Left ventricle myocardium inferior (tissue), 1 donor: ENCODE measurements at regions not wholly inside any gene's neighbourhood (a gene's known extent, or its start where the extent isn't known, plus 50 kb on each side); places are given as distances from the start of the nearest gene placed in this dataset.
"Not testable (repeated sequence)": the region's sequence is repeated elsewhere in the genome, so short reads cannot be mapped to it uniquely, and the experiment has no call there.

Experiments used
- DNase-seq: peaks from one replicate; pipeline ENCODE4 v3.0.0-alpha.2; 2020
- H3K27ac ChIP-seq: fragments of 200-600 bp; replicated peaks from 2 replicates; pipeline ENCODE4 v1.8.0; 2021
- H3K27me3 ChIP-seq: fragments of 200-600 bp; 2 replicates; pipeline ENCODE4 v1.8.0; 2021; ENCODE audit warnings: low read depth
- H3K36me3 ChIP-seq: fragments of 200-600 bp; 2 replicates; pipeline ENCODE4 v1.8.0; 2021
- H3K4me1 ChIP-seq: fragments of 200-600 bp; 2 replicates; pipeline ENCODE4 v1.8.0; 2021
- H3K4me3 ChIP-seq: fragments of 200-600 bp; 2 replicates; pipeline ENCODE4 v1.8.0; 2021; ENCODE audit warnings: mild to moderate bottlenecking, moderate library complexity
- H3K9me3 ChIP-seq: fragments of 200-600 bp; replicated peaks from 2 replicates; pipeline ENCODE4 v1.8.0; 2021
- intact Hi-C: fragments of 100-400 bp; cut with micrococcal nuclease; formaldehyde crosslinking; loops from one replicate; pipeline ENCODE4 v1.11.0; 2022
- TF ChIP-seq, protein P1 (sequence below): fragments of 200-600 bp; IDR thresholded peaks from 2 replicates; pipeline ENCODE4 v1.8.0; 2021; ENCODE audit warnings: antibody characterized with exemption, mild to moderate bottlenecking, borderline replicate concordance
- donor health status: DM: no; HTN: yes; CAD: no; lungs with severe emphysema.

GRCh38 chr18:40120796-40121391 lies 1834.1 kb upstream of the PIK3C3 start:
- intact Hi-C loops, result no loop called here
- Histone ChIP-seq H3K36me3 (no peaks in the 10 kb centered on the region), H3K4me3 (no peak overlapping the region), H3K4me1 (no peaks in the 10 kb centered on the region), H3K27me3 (no peaks in the 10 kb centered on the region), H3K9me3 (peaks cover 5% of the 10 kb centered on the region), H3K27ac (no peak overlapping the region)
- no peak for DNase-seq
- TF ChIP-seq, protein P1, sequence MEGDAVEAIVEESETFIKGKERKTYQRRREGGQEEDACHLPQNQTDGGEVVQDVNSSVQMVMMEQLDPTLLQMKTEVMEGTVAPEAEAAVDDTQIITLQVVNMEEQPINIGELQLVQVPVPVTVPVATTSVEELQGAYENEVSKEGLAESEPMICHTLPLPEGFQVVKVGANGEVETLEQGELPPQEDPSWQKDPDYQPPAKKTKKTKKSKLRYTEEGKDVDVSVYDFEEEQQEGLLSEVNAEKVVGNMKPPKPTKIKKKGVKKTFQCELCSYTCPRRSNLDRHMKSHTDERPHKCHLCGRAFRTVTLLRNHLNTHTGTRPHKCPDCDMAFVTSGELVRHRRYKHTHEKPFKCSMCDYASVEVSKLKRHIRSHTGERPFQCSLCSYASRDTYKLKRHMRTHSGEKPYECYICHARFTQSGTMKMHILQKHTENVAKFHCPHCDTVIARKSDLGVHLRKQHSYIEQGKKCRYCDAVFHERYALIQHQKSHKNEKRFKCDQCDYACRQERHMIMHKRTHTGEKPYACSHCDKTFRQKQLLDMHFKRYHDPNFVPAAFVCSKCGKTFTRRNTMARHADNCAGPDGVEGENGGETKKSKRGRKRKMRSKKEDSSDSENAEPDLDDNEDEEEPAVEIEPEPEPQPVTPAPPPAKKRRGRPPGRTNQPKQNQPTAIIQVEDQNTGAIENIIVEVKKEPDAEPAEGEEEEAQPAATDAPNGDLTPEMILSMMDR, result no peak

GRCh38 chr18:40120356-40120755 lies 1834.7 kb upstream of the PIK3C3 start:
- H3K36me3 ChIP-seq, result no peaks in the 10 kb centered on the region
- no peaks in the 10 kb centered on the region for H3K4me1 ChIP-seq
- no peaks in the 10 kb centered on the region for H3K27me3 ChIP-seq
- intact Hi-C loops, result no loop called here
- no peak for DNase-seq
- peaks cover 10% of the 10 kb centered on the region for H3K9me3 ChIP-seq
- no peak overlapping the region for H3K4me3 ChIP-seq
- H3K27ac ChIP-seq, result no peak overlapping the region
- TF ChIP-seq, protein P1, result no peak

- H3K9me3 ChIP-seq, H3K27me3 ChIP-seq, H3K27ac ChIP-seq, H3K4me3 ChIP-seq, intact Hi-C loops, H3K36me3 ChIP-seq, DNase-seq, H3K4me1 ChIP-seq: not testable (repeated sequence)
Observed at GRCh38 chr18:40119581-40119980, 1835.5 kb upstream of the PIK3C3 start.

- H3K36me3 ChIP-seq, result no peaks in the 10 kb centered on the region
Observed at GRCh38 chr18:40110455-40110854, 1844.6 kb upstream of the PIK3C3 start.

GRCh38 chr18:40109252-40110049 lies 1845.6 kb upstream of the PIK3C3 start:
- intact Hi-C loops, result no loop called here
- no peaks in the 10 kb centered on the region for H3K9me3 ChIP-seq
- H3K4me1 ChIP-seq, result no peaks in the 10 kb centered on the region

More at GRCh38 chr18:40110455-40110854, 1844.6 kb upstream of the PIK3C3 start:
- no peaks in the 10 kb centered on the region for H3K27me3 ChIP-seq
- no peaks in the 10 kb centered on the region for H3K9me3 ChIP-seq
- H3K4me3 ChIP-seq, result no peak overlapping the region
- no peak for DNase-seq
- H3K27ac ChIP-seq, result no peak overlapping the region
- intact Hi-C loops, result no loop called here
- no peaks in the 10 kb centered on the region for H3K4me1 ChIP-seq
- TF ChIP-seq, protein P1, result no peak

DNA sequence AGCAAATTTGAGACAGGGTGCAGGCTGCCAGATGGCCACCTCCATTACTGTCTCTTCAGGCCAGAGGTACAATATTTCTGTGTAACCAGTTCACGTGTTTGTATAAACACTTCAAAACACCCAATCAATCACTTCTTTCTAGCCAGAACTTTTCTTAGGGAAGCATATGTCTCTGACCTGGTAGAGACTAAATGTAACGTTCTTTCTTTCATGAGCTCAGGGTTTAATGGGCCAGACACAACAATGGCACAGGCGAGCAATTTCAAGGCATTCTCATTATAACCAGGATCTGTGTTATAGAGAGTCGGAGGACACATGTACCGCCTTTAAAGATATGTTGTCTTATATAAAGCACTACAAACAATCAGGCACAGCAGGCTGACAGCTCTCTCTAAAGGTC lies 1846.4 kb upstream of the PIK3C3 start:
- Histone ChIP-seq H3K4me1 (no peaks in the 10 kb centered on the region), H3K4me3 (no peak overlapping the region), H3K9me3 (no peaks in the 10 kb centered on the region), H3K27me3 (no peaks in the 10 kb centered on the region), H3K36me3 (no peaks in the 10 kb centered on the region), H3K27ac (no peak overlapping the region)
- TF ChIP-seq, protein P1, result no peak
- intact Hi-C loops, result no loop called here
- no peak for DNase-seq

More at GRCh38 chr18:40109252-40110049, 1845.6 kb upstream of the PIK3C3 start:
- H3K36me3 ChIP-seq, result no peaks in the 10 kb centered on the region
- H3K4me3 ChIP-seq, result no peak overlapping the region
- TF ChIP-seq, protein P1, result no peak
- H3K27ac ChIP-seq, result no peak overlapping the region
- no peaks in the 10 kb centered on the region for H3K27me3 ChIP-seq
- DNase-seq, result no peak
